Epithelial cell of esophagus (primary cell): ENCODE measurements at regions not wholly inside any gene's neighbourhood (a gene's known extent, or its start where the extent isn't known, plus 50 kb on each side); places are given as distances from the start of the nearest gene placed in this dataset.

Experiments used
- DNase-seq: peaks from one replicate; pipeline ENCODE4 v3.0.0; 2010; ENCODE audit warnings: low read depth
- H3K4me3 ChIP-seq: 2 replicates; pipeline ENCODE4 v1.5.1; 2011; ENCODE audit warnings: mild to moderate bottlenecking, low read length, control low read depth
- TF ChIP-seq, protein P1 (sequence below): IDR thresholded peaks from 2 replicates; pipeline ENCODE4 v1.5.1; 2011; ENCODE audit warnings: low read depth, mild to moderate bottlenecking, low read length, control low read depth, inconsistent platforms; ENCODE audit not compliant: insufficient read depth; ENCODE audit errors: missing control alignments

DNA sequence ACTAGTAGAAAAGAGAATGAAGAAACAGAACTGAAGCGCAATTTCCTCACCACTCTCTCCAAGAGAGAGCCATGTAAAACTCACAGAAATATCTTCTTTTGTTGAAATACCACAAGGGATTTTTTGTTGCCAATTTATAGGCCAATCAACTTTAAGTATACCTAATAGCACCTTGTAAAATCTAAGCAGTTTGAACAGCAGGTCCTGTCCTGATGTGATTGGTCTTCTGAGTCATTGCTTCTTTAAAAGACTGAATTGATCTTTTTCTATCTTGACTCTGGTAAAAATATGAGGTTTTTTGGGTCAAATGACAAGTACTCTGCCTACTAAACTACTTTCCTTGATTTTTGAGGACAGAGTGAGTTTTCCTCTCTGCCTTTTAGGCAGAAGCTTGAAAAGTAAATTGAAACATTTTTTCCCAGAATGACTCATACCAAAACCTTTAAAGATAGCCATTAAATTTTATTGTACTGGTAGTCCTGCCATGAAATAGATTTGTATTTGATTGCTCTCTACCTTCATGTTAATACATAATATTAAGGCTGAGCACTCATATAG is 343.9 kb upstream of the CBLB start:
- H3K4me3 ChIP-seq = no peak overlapping the region
- no peak for DNase-seq
- TF ChIP-seq, protein P1, sequence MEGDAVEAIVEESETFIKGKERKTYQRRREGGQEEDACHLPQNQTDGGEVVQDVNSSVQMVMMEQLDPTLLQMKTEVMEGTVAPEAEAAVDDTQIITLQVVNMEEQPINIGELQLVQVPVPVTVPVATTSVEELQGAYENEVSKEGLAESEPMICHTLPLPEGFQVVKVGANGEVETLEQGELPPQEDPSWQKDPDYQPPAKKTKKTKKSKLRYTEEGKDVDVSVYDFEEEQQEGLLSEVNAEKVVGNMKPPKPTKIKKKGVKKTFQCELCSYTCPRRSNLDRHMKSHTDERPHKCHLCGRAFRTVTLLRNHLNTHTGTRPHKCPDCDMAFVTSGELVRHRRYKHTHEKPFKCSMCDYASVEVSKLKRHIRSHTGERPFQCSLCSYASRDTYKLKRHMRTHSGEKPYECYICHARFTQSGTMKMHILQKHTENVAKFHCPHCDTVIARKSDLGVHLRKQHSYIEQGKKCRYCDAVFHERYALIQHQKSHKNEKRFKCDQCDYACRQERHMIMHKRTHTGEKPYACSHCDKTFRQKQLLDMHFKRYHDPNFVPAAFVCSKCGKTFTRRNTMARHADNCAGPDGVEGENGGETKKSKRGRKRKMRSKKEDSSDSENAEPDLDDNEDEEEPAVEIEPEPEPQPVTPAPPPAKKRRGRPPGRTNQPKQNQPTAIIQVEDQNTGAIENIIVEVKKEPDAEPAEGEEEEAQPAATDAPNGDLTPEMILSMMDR = no peak

DNA sequence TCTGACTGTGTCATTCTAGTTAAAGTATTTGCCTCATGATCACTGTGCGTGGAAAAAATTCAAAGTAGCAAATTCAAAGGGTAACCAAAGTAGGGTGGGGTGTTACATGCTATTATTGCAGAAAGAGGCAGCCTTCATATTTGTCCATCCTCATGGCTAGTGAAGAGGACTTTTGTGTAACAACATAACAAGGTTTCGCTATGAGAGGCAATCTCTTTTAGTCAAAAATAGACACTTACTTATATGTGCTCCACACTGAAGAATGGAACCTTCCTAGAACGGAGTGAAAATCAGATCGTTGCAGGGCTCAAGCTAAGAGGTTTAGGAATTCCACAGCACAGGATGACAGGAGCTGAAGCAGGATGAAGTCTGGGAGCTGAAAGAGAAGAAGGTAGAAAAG is 345.1 kb upstream of the CBLB start:
- H3K4me3 ChIP-seq = no peak overlapping the region
- DNase-seq = no peak
- TF ChIP-seq, protein P1 = no peak

DNA sequence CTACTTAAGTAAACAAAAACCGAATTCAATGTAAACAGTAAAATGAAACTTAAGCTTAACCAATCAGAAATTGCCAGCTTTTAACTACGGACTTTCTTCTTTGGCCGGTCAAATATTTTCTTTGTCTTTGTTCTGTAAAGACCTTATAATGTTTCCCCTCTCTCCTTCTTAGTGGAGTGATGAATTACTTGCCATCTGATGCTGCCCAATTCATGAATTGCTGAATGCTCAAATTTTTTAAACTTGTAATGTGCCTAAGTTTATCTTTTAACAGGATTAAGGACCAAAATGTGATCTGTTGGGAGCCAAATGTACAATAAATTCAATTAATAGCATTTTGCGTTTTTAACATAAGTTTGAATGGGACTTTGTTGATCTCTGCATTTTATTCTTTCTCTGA is 345.8 kb upstream of the CBLB start:
- no peak for DNase-seq
- H3K4me3 ChIP-seq = no peak overlapping the region
- TF ChIP-seq, protein P1 = no peak

DNA sequence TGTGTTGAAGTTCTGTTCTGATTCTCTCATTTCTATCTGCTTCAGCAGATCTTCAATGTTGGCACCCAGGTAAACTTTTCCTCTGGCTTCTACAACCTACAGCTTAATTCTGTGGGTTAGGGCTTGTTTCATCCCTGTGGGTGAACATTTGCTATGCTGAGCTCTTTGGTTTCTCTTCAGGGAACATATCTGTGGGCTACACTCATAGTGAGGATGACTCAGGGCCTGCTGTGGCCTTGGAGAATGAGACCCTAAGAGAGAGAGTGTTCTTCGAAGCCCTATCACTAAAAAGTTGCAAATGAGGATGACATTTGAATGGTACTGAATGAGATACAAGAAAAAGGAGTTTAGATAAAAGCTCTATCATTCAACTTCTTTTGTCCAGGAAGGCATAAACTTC is 346.2 kb upstream of the CBLB start:
- no peak for DNase-seq

DNA sequence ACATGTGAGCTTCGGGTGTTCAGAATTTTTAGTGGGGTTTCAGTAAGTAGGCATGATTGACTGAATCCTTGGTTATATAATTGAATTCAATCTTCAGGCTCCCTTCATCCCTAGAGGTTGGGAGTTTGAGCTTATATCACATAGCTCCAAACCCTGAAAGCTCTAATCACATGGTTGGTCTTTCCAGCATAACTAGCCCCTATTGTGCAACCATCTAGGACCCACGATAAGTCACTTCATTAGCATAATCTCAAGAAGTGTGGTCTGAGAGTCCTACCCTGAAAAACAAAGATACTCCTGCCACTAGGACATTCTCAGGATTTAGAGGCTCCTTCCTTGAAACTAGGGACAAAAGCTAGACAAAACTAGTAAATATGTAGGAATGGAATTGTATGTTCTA is 348.9 kb upstream of the CBLB start:
- TF ChIP-seq, protein P1 = no peak
- no peak for DNase-seq

More for the DNA sequence above, 346.2 kb upstream of the CBLB start:
- no peak overlapping the region for H3K4me3 ChIP-seq
- TF ChIP-seq, protein P1 = no peak

DNA sequence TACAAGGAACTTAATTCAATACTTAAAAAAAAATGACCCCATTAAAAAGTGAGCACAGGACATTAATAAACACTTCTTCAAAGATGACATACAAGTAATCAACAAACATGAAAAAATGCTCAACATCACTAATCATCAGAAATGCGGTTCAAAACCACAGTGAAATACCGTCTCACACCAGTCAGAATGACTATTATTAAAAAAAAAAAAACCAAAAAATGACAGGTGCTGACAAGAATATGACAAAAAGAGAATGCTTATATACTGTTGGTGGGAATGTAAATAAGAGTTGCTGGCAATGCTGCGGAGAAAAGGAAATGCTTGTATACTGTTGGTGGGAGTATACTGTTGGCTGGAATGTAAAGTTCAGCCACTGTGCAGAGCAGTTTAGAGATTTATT is 358.3 kb upstream of the CBLB start:
- H3K4me3 ChIP-seq = no peak overlapping the region
- no peak for DNase-seq
- TF ChIP-seq, protein P1 = no peak

More for the DNA sequence above, 348.9 kb upstream of the CBLB start:
- no peak overlapping the region for H3K4me3 ChIP-seq

DNA sequence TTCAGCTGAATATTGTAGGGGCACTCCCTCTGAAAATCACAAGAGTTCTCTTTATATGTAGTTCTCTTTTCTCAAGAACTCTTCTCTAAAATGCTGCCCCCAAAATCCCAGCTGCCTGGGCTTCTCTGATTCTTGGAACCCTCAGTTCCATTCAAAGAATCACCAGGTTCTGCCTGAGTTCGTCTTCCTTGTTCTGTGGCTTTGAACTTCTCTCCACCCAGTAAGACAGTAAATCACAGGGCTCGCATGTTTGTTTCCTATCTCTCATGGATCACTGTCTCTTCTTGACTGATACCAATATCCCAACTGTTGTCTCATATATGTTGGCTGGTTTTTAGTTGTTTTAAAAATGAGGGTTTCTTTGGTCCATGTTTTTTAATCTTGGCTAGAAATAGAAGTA is 359.5 kb upstream of the CBLB start:
- DNase-seq = no peak

More for the DNA sequence above, 359.5 kb upstream of the CBLB start:
- no peak overlapping the region for H3K4me3 ChIP-seq
- TF ChIP-seq, protein P1 = no peak
